NCI-H1105 treated with DMSO at 0.1 percent for 48 hours (cell line): ENCODE measurements at regions not wholly inside any gene's neighbourhood (a gene's known extent, or its start where the extent isn't known, plus 50 kb on each side); places are given as distances from the start of the nearest gene placed in this dataset.
"Not testable (repeated sequence)": the region's sequence is repeated elsewhere in the genome, so short reads cannot be mapped to it uniquely, and the experiment has no call there.

Experiments
- DNase-seq: peaks from one replicate; lab custom pipeline; 2025; lab: John Stamatoyannopoulos, UW

- DNase-seq: peak; percentile 55
These were observed 123.2 kb upstream of the CACNA2D1 start for GRCh38 chr7:82566752-82567151.

GRCh38 chr7:82562716-82563404 is 119.3 kb upstream of the CACNA2D1 start:
- no peak for DNase-seq

- DNase-seq: peak; percentile 99
These were observed 115.7 kb upstream of the CACNA2D1 start for GRCh38 chr7:82559193-82559805.

- no peak for DNase-seq
These were observed 106.2 kb upstream of the CACNA2D1 start for GRCh38 chr7:82549616-82550285.

GRCh38 chr7:82548141-82548688 is 104.6 kb upstream of the CACNA2D1 start:
- no peak for DNase-seq

- DNase-seq: no peak
These were observed 99.1 kb upstream of the CACNA2D1 start for GRCh38 chr7:82542665-82543064.

GRCh38 chr7:82539969-82540368 is 96.4 kb upstream of the CACNA2D1 start:
- peak; percentile 86 for DNase-seq

GRCh38 chr7:82534684-82535083 is 91.1 kb upstream of the CACNA2D1 start:
- DNase-seq: no peak

GRCh38 chr7:82530361-82530760 is 86.8 kb upstream of the CACNA2D1 start:
- no peak for DNase-seq

GRCh38 chr7:82528577-82529310 is 85.2 kb upstream of the CACNA2D1 start:
- DNase-seq: no peak

GRCh38 chr7:82527851-82528250 is 84.3 kb upstream of the CACNA2D1 start:
- no peak for DNase-seq

GRCh38 chr7:82521906-82522445 is 78.4 kb upstream of the CACNA2D1 start:
- DNase-seq: no peak

GRCh38 chr7:82517050-82517449 is 73.5 kb upstream of the CACNA2D1 start:
- no peak for DNase-seq

GRCh38 chr7:82511542-82511941 is 68.0 kb upstream of the CACNA2D1 start:
- no peak for DNase-seq

- DNase-seq: peak; percentile 78
These were observed 64.5 kb upstream of the CACNA2D1 start for GRCh38 chr7:82507976-82508677.

GRCh38 chr7:82507365-82507975 is 63.9 kb upstream of the CACNA2D1 start:
- no peak for DNase-seq

GRCh38 chr7:82506702-82507101 is 63.1 kb upstream of the CACNA2D1 start:
- no peak for DNase-seq

- DNase-seq: no peak
These were observed 62.6 kb upstream of the CACNA2D1 start for GRCh38 chr7:82506208-82506607.

GRCh38 chr7:82501346-82501745 is 57.8 kb upstream of the CACNA2D1 start:
- no peak for DNase-seq

GRCh38 chr7:82499546-82499945 is 56.0 kb upstream of the CACNA2D1 start:
- DNase-seq: not testable (repeated sequence)

GRCh38 chr7:82494420-82494819 is 50.8 kb upstream of the CACNA2D1 start:
- no peak for DNase-seq
